ENCODE measurements at regions not wholly inside any gene's neighbourhood (a gene's known extent, or its start where the extent isn't known, plus 50 kb on each side); places are given as distances from the start of the nearest gene placed in this dataset.

DNA sequence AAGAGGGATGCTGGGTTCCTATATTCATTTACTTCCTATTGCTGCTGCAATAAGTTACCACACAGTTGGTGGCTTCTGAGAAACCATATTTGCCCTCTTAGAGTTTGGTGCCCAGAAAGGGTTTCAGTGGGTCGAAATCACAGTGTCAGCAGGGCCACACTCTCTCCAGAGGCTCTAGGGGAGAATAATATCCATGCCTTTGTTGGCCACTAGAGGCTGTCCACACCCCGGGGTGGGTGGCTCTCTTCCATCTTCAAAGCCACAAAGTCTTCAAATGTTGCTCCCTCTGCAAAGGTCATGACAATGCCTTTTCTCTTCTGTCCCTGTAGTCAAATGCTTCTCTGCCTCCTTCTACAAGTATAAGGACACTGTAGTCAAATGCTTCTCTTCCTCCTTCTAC, 989.4 kb downstream of the CCSER2 start:
- no peaks in the 10 kb centered on the region for H3K4me1 ChIP-seq (ENCODE audit: control insufficient read depth, insufficient read depth, low read length)
- no peak overlapping the region for H3K4me3 ChIP-seq (ENCODE audit: low read length)
- no peaks in the 10 kb centered on the region for H3K36me3 ChIP-seq (ENCODE audit: insufficient read depth, low read length)

DNA sequence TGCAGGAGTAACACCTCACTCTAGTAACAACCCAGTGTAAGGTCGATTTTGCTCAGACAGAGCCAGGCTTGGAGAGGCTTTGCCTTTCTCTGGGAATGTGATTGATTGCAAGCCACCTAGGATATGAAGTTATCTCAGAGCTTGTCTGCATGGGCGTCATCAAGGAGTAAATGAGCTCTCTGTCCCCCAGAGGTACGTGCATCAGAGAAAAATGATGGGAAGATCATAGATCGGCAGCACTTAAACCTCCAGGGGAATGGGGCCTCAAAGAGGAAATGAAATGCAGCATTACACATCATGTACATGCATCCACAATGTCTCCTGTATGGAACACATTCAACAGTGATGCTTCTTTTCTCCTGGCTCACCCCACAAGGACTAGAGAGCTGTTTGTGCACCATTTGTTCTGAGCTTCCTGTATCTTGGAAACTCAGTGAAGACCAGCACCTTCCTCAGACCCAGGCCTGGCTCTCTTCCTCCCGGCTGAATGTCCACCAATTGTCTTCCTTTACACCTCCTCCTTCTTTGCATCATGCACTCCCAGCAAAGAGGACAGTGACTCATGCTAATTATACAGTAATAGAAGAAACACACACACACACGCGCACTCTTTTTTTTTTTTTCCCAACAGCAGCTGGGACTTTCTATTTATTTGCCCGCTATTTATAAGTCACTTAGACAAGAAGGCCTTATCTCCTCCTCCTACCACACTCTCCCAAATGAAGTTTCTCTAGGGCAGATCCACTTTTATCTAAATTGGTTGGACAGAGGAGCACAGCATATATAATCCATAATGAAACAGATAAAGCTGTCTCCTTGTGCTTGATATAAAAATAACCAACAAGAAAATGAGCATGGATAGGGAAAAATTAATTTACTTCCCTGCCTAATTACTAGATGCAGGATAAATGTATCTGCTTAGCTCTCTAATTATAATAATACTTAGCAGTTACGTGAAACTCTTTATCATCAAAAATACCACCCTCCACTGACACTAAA, 990.7 kb downstream of the CCSER2 start:
- Histone ChIP-seq H3K36me3 (ENCODE audit: insufficient read depth, low read length) (no peaks in the 10 kb centered on the region), H3K4me3 (ENCODE audit: low read length) (no peak overlapping the region), H3K4me1 (ENCODE audit: control insufficient read depth, insufficient read depth, low read length) (no peaks in the 10 kb centered on the region), H3K9ac (ENCODE audit: low read depth, low read length) (no peak overlapping the region), H3K4me2 (ENCODE audit: low read length) (no peak overlapping the region), H3K9me3 (replicated peaks; ENCODE audit: low read length) (peaks cover 4% of the 10 kb centered on the region), H3K27me3 (ENCODE audit: control insufficient read depth, insufficient read depth, low read length) (no peaks in the 10 kb centered on the region)

More for the DNA sequence above, 989.4 kb downstream of the CCSER2 start:
- H3K4me2 ChIP-seq (ENCODE audit: low read length), result no peak overlapping the region
- H3K9me3 ChIP-seq (replicated peaks; ENCODE audit: low read length), result peaks cover 4% of the 10 kb centered on the region
- H3K9ac ChIP-seq (ENCODE audit: low read depth, low read length), result no peak overlapping the region
- H3K27me3 ChIP-seq (ENCODE audit: control insufficient read depth, insufficient read depth, low read length), result no peaks in the 10 kb centered on the region

DNA sequence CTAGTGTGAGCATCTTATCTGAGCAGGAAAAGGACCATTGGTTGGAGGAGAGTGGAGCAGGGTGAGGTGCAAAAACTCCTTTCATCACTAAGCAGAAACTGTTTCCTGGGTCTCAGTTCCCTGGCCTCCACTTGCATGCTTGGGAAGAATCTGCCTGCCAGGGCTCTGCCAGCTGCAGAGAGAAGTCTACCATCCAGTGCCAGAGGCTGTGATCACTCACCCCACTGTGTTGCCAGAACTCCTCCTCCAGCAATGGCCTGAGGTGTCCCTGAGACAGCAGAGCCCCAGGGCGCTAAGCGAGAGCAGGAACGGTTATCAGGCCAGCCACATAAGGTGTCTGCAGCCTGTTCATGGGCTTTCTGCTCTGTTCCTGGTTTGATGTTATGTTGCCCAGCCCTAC, 991.4 kb downstream of the CCSER2 start:
- Histone ChIP-seq H3K9ac (ENCODE audit: low read depth, low read length) (no peak overlapping the region), H3K4me3 (ENCODE audit: low read length) (no peak overlapping the region)

DNA sequence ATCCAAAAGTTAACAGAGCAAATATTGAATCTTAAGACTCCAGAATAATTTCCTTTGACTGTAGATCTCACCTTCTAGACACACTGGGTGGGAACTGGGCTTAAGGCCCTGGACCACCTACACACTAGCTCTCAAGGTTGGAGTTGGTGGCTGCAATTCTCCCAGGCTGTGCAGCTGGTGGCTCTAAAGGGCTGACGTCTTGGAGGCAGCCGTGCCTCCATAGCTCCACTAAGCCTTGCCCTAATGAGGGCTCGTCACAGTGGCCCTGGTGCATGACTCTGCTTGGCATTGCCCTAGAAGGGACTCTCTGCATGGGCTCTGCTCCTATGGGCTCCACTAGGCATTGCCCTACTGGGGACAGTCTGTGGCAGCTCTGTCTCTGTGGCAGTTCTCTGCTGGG, 1005.2 kb downstream of the CCSER2 start:
- Histone ChIP-seq H3K4me3 (ENCODE audit: low read length) (no peak overlapping the region), H3K9ac (ENCODE audit: low read depth, low read length) (no peak overlapping the region), H3K4me1 (ENCODE audit: control insufficient read depth, insufficient read depth, low read length) (no peaks in the 10 kb centered on the region), H3K4me2 (ENCODE audit: low read length) (no peak overlapping the region), H3K9me3 (replicated peaks; ENCODE audit: low read length) (peaks cover 4% of the 10 kb centered on the region), H3K36me3 (ENCODE audit: insufficient read depth, low read length) (no peaks in the 10 kb centered on the region), H3K27me3 (ENCODE audit: control insufficient read depth, insufficient read depth, low read length) (no peaks in the 10 kb centered on the region)

More for the DNA sequence above, 991.4 kb downstream of the CCSER2 start:
- Histone ChIP-seq H3K9me3 (replicated peaks; ENCODE audit: low read length) (peaks cover 4% of the 10 kb centered on the region), H3K36me3 (ENCODE audit: insufficient read depth, low read length) (no peaks in the 10 kb centered on the region), H3K27me3 (ENCODE audit: control insufficient read depth, insufficient read depth, low read length) (no peaks in the 10 kb centered on the region), H3K4me2 (ENCODE audit: low read length) (no peak overlapping the region), H3K4me1 (ENCODE audit: control insufficient read depth, insufficient read depth, low read length) (no peaks in the 10 kb centered on the region)

DNA sequence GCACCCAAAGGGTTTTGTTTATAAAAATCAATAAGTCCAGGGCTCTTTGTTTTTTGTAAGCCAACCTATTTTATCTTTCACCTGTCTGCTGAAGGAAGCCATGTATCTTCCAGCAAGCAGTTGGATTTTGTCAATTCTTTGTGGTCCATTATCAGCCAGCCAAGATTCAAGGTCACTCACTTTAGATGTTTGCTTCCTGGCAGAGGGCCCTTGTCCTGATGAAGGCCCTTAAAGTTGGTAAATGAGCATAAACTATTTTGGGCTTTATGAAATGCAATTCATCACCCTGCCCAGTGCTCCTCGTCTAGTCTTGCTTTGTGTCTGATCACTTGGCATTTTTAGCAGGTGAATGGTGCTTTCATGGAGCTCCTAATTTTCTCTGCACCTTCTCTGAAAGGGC, 1004.2 kb downstream of the GRID1 start:
- no peak overlapping the region for H3K4me2 ChIP-seq (ENCODE audit: low read length)
- H3K27me3 ChIP-seq (ENCODE audit: control insufficient read depth, insufficient read depth, low read length), result no peaks in the 10 kb centered on the region
- H3K4me1 ChIP-seq (ENCODE audit: control insufficient read depth, insufficient read depth, low read length), result no peaks in the 10 kb centered on the region
- H3K9ac ChIP-seq (ENCODE audit: low read depth, low read length), result no peak overlapping the region
- H3K9me3 ChIP-seq (replicated peaks; ENCODE audit: low read length), result no peaks in the 10 kb centered on the region
- H3K4me3 ChIP-seq (ENCODE audit: low read length), result no peak overlapping the region
- H3K36me3 ChIP-seq (ENCODE audit: insufficient read depth, low read length), result no peaks in the 10 kb centered on the region

DNA sequence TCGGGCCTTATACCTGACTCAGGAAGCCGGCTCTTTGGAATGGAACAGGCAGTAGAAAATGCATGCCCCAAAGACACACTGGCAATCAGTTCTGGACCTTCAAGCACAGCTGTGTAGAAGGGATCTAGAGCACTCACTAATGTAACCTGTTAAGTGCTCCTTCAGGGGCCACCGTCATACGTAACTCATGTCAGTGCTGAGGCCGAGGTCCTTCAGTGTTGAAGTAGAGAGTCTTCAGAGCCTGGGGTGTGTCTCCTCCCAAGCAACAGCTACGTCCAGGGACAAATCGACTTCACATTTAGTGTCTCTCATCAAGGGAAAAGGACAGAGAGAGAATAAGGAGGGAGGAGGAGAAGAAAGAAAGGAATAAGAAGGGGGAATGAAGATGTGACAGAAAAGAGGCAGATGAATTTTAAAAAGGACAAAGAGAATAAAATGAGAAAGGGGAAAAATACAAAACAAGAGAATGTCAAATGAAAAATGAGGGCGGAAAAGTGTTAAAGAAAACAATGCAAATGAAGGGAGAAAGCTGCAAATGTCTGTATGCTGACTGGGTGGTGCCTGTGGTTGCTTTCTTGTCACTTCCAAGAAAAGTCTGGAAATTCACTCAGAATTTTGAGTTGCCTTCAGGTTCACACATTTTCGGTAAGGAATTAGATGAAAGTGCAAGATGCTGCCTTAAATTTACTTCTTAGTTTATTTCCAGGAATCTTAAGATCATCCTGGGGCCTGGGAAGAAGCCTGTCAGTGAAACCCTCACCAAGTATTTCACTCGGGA, 989.4 kb downstream of the GRID1 start:
- H3K27me3 ChIP-seq (ENCODE audit: control insufficient read depth, insufficient read depth, low read length), result no peaks in the 10 kb centered on the region
- no peaks in the 10 kb centered on the region for H3K36me3 ChIP-seq (ENCODE audit: insufficient read depth, low read length)
- no peak overlapping the region for H3K4me3 ChIP-seq (ENCODE audit: low read length)
- H3K4me2 ChIP-seq (ENCODE audit: low read length), result no peak overlapping the region
- H3K9me3 ChIP-seq (replicated peaks; ENCODE audit: low read length), result peaks cover 9% of the 10 kb centered on the region
- H3K4me1 ChIP-seq (ENCODE audit: control insufficient read depth, insufficient read depth, low read length), result no peaks in the 10 kb centered on the region
- no peak overlapping the region for H3K9ac ChIP-seq (ENCODE audit: low read depth, low read length)

DNA sequence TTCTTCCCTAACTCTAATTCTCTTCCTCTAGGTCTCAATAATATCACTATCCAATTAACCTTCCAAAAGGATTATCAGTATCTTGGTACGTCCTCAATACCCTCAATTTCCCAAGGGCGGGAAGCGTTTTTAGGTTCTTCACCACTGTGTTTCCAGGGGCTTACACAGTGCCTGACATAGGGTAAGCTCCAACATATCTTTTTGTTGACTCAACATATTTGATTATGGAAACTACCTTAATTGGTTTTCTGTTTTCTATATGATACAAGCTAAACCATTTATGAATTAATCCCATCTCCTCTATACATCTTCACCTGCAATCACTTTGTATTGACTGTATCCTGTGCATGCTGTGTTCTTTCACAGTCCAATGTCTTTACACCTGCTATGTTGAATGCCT, 987.3 kb downstream of the GRID1 start:
- Histone ChIP-seq H3K27me3 (ENCODE audit: control insufficient read depth, insufficient read depth, low read length) (no peaks in the 10 kb centered on the region), H3K4me3 (ENCODE audit: low read length) (no peak overlapping the region), H3K36me3 (ENCODE audit: insufficient read depth, low read length) (no peaks in the 10 kb centered on the region), H3K4me2 (ENCODE audit: low read length) (no peak overlapping the region), H3K4me1 (ENCODE audit: control insufficient read depth, insufficient read depth, low read length) (no peaks in the 10 kb centered on the region), H3K9ac (ENCODE audit: low read depth, low read length) (no peak overlapping the region), H3K9me3 (replicated peaks; ENCODE audit: low read length) (peaks cover 9% of the 10 kb centered on the region)

DNA sequence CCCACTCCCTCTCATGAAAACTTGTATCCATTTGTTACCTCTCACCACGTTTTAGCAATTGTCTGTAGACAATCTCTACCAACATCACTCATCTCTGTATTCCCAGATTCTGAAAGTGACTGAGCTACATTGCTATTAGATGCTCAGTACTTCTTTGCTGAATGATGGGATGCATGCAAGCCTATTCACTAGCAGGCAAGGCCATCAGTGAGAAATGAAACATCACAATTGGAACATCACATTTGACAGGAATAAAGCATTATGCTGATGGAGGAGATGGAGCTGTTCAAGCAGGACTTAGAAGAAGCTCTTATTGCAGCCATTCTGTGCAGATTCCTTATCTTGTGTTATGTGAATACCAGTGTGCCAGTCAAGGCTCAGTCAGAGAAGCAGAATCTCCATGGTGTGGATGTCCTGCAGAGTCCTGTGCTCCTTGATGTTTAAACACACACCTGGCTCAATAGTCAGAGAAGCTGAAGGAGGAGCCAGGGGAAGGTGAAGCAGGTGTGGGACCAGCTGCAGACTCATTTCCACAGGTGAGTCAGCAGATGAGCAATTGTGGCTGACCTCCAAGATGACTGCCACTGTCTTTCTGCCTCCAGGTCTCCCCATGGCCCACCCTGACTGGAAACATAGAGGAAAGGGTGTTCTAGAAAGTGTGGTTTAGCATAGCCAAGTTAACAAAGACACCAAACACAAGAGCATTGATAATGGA, 965.5 kb downstream of the GRID1 start:
- Histone ChIP-seq H3K4me1 (ENCODE audit: control insufficient read depth, insufficient read depth, low read length) (no peaks in the 10 kb centered on the region), H3K9me3 (replicated peaks; ENCODE audit: low read length) (no peaks in the 10 kb centered on the region), H3K9ac (ENCODE audit: low read depth, low read length) (no peak overlapping the region), H3K27me3 (ENCODE audit: control insufficient read depth, insufficient read depth, low read length) (no peaks in the 10 kb centered on the region), H3K36me3 (ENCODE audit: insufficient read depth, low read length) (no peaks in the 10 kb centered on the region), H3K4me3 (ENCODE audit: low read length) (no peak overlapping the region), H3K4me2 (ENCODE audit: low read length) (no peak overlapping the region)

DNA sequence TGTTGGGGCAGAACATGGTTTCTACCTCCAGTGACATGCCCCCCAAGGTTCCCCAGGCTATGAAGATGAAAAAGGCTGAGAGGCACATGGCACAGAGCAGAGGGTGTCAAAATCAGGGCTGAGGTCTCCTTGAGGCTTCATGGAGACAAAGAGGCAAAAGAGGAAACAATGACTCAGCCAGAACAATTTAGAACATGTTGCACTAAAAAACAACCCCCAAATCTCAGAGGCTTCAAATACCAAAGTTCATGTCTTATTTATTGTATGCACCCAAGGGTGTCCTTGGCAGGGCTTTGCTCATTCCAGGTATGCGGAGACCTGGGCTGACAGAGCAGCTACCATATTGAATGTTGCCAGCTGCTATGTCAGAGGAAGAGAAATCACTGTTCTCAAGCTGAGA, 964.1 kb downstream of the GRID1 start:
- Histone ChIP-seq H3K27me3 (ENCODE audit: control insufficient read depth, insufficient read depth, low read length) (no peaks in the 10 kb centered on the region), H3K9me3 (replicated peaks; ENCODE audit: low read length) (peaks cover under 1% of the 10 kb centered on the region), H3K4me3 (ENCODE audit: low read length) (no peak overlapping the region)

DNA sequence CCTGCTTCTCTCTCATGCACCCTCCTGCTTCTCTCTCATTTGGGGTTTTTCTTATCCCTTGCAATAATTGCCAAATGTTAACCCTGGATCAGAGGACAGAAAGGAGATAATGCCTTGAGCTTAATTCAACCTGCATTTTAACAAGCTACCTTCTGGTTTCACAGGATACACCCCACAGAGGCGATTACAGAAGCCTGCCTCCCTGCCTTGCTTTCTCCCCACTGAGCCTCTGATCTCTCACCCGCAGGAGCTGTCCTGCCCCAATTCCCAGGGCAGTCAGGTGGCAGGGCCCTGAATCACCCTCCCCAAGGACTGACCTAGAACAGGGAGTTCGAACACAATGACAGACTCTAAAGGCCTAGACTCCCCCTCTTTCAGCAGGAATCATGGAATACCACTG, 959.5 kb downstream of the GRID1 start:
- no peak overlapping the region for H3K9ac ChIP-seq (ENCODE audit: low read depth, low read length)
- peaks cover 5% of the 10 kb centered on the region for H3K9me3 ChIP-seq (replicated peaks; ENCODE audit: low read length)
- H3K36me3 ChIP-seq (ENCODE audit: insufficient read depth, low read length), result no peaks in the 10 kb centered on the region
- no peak overlapping the region for H3K4me3 ChIP-seq (ENCODE audit: low read length)
- no peaks in the 10 kb centered on the region for H3K4me1 ChIP-seq (ENCODE audit: control insufficient read depth, insufficient read depth, low read length)
- no peak overlapping the region for H3K4me2 ChIP-seq (ENCODE audit: low read length)
- H3K27me3 ChIP-seq (ENCODE audit: control insufficient read depth, insufficient read depth, low read length), result no peaks in the 10 kb centered on the region

More for the DNA sequence above, 964.1 kb downstream of the GRID1 start:
- Histone ChIP-seq H3K4me1 (ENCODE audit: control insufficient read depth, insufficient read depth, low read length) (no peaks in the 10 kb centered on the region), H3K4me2 (ENCODE audit: low read length) (no peak overlapping the region), H3K9ac (ENCODE audit: low read depth, low read length) (no peak overlapping the region), H3K36me3 (ENCODE audit: insufficient read depth, low read length) (no peaks in the 10 kb centered on the region)

DNA sequence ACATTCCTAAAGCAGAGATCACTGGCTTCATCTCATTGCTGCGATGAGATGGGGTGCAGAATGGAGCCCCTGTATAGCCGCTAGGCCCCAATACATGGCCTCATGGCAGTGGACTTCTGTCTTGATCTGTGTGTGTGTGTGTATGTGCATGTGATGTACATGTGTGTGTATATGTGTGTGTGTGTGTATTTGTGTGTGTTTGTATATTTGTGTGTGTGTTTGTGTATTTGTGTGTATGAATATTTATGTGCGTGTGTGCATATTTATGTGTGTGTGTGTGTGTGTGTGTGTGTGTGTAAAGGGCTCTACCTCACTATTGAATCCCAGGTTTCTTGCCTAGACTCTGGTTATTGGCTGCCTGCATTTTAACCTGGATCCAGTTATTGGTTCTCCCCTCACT, 958.2 kb downstream of the GRID1 start:
- Histone ChIP-seq H3K9ac (ENCODE audit: low read depth, low read length) (no peak overlapping the region), H3K4me1 (ENCODE audit: control insufficient read depth, insufficient read depth, low read length) (no peaks in the 10 kb centered on the region), H3K4me2 (ENCODE audit: low read length) (no peak overlapping the region), H3K4me3 (ENCODE audit: low read length) (no peak overlapping the region), H3K9me3 (replicated peaks; ENCODE audit: low read length) (peaks cover 5% of the 10 kb centered on the region), H3K36me3 (ENCODE audit: insufficient read depth, low read length) (no peaks in the 10 kb centered on the region), H3K27me3 (ENCODE audit: control insufficient read depth, insufficient read depth, low read length) (no peaks in the 10 kb centered on the region)
